ENCODE measurements at regions not wholly inside any gene's neighbourhood (a gene's known extent, or its start where the extent isn't known, plus 50 kb on each side); places are given as distances from the start of the nearest gene placed in this dataset.

GRCh38 chr6:113277111-113277510 is 580.0 kb upstream of the MARCKS start:
- no peak overlapping the region for H3K27ac ChIP-seq (ENCODE audit: low read length)
- H3K4me2 ChIP-seq (ENCODE audit: low read depth, low read length): no peak overlapping the region
- H3K9me3 ChIP-seq (replicated peaks; ENCODE audit: insufficient read depth, low read length): no peaks in the 10 kb centered on the region
- H3K36me3 ChIP-seq (replicated peaks; ENCODE audit: insufficient read depth, low read length): no peaks in the 10 kb centered on the region
- DNase-seq: no peak
- H3K9ac ChIP-seq (ENCODE audit: low read length): no peak overlapping the region
- no peaks in the 10 kb centered on the region for H3K27me3 ChIP-seq (replicated peaks; ENCODE audit: insufficient read depth, low read length)
- H2AFZ ChIP-seq (ENCODE audit: low read length): no peak overlapping the region
- no peaks in the 10 kb centered on the region for H3K9me2 ChIP-seq (replicated peaks; ENCODE audit: insufficient read depth, low read length)
- H3K4me1 ChIP-seq (ENCODE audit: low read length): no peaks in the 10 kb centered on the region
- no peaks in the 10 kb centered on the region for H4K20me1 ChIP-seq (ENCODE audit: insufficient read depth, low read length)
- TF ChIP-seq EZH2phosphoT487 (IDR thresholded peaks at IDR 0.05; ENCODE audit: low read length): no peak
- no peak for TF ChIP-seq CTCF (IDR thresholded peaks at IDR 0.05; ENCODE audit: low read length)
- no peak for TF ChIP-seq EZH2 (optimal IDR thresholded peaks at IDR 0.05; ENCODE audit: low read depth, low read length)
- H3K4me3 ChIP-seq (ENCODE audit: low read length): no peak overlapping the region
- no peaks in the 10 kb centered on the region for H3K79me2 ChIP-seq (ENCODE audit: low read length)
- no peaks in the 10 kb centered on the region for H3F3A ChIP-seq (ENCODE audit: insufficient read depth, low read length)

- no peaks in the 10 kb centered on the region for H3F3A ChIP-seq (ENCODE audit: insufficient read depth, low read length)
- no peaks in the 10 kb centered on the region for H3K9me3 ChIP-seq (replicated peaks; ENCODE audit: insufficient read depth, low read length)
- no peaks in the 10 kb centered on the region for H4K20me1 ChIP-seq (ENCODE audit: insufficient read depth, low read length)
- no peaks in the 10 kb centered on the region for H3K36me3 ChIP-seq (replicated peaks; ENCODE audit: insufficient read depth, low read length)
- H3K4me1 ChIP-seq (ENCODE audit: low read length): no peaks in the 10 kb centered on the region
- no peak overlapping the region for H2AFZ ChIP-seq (ENCODE audit: low read length)
- H3K9me2 ChIP-seq (replicated peaks; ENCODE audit: insufficient read depth, low read length): no peaks in the 10 kb centered on the region
- no peak overlapping the region for H3K4me3 ChIP-seq (ENCODE audit: low read length)
- no peaks in the 10 kb centered on the region for H3K79me2 ChIP-seq (ENCODE audit: low read length)
- no peak overlapping the region for H3K9ac ChIP-seq (ENCODE audit: low read length)
- no peaks in the 10 kb centered on the region for H3K27me3 ChIP-seq (replicated peaks; ENCODE audit: insufficient read depth, low read length)
- no peak overlapping the region for H3K27ac ChIP-seq (ENCODE audit: low read length)
- no peak overlapping the region for H3K4me2 ChIP-seq (ENCODE audit: low read depth, low read length)
- DNase-seq: peak; percentile 51
- no peak for TF ChIP-seq CTCF (IDR thresholded peaks at IDR 0.05; ENCODE audit: low read length)
- no peak for TF ChIP-seq EZH2 (optimal IDR thresholded peaks at IDR 0.05; ENCODE audit: low read depth, low read length)
- TF ChIP-seq EZH2phosphoT487 (IDR thresholded peaks at IDR 0.05; ENCODE audit: low read length): no peak
Observed at GRCh38 chr6:113281014-113281413, 576.1 kb upstream of the MARCKS start.

- Histone ChIP-seq H4K20me1 (ENCODE audit: insufficient read depth, low read length) (no peaks in the 10 kb centered on the region), H3K79me2 (ENCODE audit: low read length) (no peaks in the 10 kb centered on the region), H3K9ac (ENCODE audit: low read length) (no peak overlapping the region), H3K9me3 (replicated peaks; ENCODE audit: insufficient read depth, low read length) (no peaks in the 10 kb centered on the region), H3K36me3 (replicated peaks; ENCODE audit: insufficient read depth, low read length) (no peaks in the 10 kb centered on the region), H3K27ac (ENCODE audit: low read length) (no peak overlapping the region), H3K27me3 (replicated peaks; ENCODE audit: insufficient read depth, low read length) (no peaks in the 10 kb centered on the region), H3K4me2 (ENCODE audit: low read depth, low read length) (no peak overlapping the region), H3K4me1 (ENCODE audit: low read length) (no peaks in the 10 kb centered on the region), H2AFZ (ENCODE audit: low read length) (no peak overlapping the region), H3K9me2 (replicated peaks; ENCODE audit: insufficient read depth, low read length) (no peaks in the 10 kb centered on the region), H3K4me3 (ENCODE audit: low read length) (no peak overlapping the region), H3F3A (ENCODE audit: insufficient read depth, low read length) (no peaks in the 10 kb centered on the region)
- no peak for DNase-seq
- TF ChIP-seq EZH2 (optimal IDR thresholded peaks at IDR 0.05; ENCODE audit: low read depth, low read length) (no peak), CTCF (IDR thresholded peaks at IDR 0.05; ENCODE audit: low read length) (no peak), EZH2phosphoT487 (IDR thresholded peaks at IDR 0.05; ENCODE audit: low read length) (no peak)
Observed at GRCh38 chr6:113281431-113281830, 575.7 kb upstream of the MARCKS start.

Data from MM.1S (cell line).